ENCODE measurements at regions not wholly inside any gene's neighbourhood (a gene's known extent, or its start where the extent isn't known, plus 50 kb on each side); places are given as distances from the start of the nearest gene placed in this dataset.

DNA sequence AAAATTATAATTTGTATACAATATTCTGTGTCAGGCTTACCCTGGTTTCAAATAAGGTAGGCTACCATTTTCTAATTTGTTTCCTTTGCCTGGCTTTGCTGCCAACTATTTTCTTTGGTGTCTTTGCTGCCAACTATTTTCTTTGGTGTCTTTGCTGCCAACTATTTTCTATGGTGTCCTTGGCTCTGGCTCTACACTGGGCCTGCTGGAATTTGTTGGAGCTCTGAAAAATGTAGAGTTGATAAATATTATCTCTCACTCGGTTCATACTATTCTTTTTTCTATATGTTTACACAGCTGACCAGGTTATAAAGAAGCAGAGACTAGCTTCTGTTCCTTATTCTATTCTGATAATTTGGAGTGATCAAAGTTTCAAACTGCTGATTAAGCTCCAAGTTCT, 768.0 kb upstream of the PHF14 start:
- intact Hi-C loops (cut with DNase I), result no loop called here
- no peak for DNase-seq

DNA sequence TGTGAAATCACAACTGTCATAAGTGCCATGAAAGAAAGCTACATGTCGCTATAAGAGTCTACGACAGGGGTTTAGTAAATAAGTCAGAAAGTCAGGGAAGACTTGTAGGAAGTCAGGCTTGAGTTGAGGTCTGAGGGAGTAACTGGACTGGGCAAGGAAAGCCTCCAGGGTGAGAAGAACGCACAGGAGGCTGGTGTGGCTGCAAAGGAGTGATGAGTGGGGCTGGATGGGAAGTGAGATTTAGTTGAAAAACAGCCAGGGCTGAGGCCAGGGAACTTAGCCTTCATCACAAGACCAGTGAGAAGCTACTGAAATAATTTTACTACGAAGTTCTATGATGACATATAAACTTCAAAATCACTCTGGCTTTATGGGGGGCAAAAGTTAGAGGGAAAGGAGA, 763.7 kb upstream of the PHF14 start:
- peak in 1 of 10 donors; percentile 12 for DNase-seq
- intact Hi-C loops (cut with DNase I), result no loop called here

DNA sequence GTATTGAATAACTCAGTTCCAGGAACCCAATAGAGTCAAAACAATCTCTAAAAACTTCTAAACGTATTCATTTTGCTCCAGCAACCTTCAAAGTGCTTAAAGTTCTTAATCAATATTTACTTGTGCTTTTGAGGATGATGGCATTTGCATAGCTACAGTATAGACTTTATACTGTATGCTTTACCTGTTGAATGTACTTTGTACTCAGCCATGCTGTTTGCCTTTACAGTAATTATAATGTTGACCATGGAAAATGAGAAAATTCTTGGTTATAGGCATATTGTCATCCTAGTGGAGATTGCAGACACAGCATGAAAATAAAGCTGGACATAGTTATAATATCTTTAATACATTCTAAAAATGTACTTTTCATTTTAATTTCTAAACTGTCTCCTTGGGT, 762.7 kb upstream of the PHF14 start:
- DNase-seq, result no peak
- intact Hi-C loops (cut with DNase I), result no loop called here

DNA sequence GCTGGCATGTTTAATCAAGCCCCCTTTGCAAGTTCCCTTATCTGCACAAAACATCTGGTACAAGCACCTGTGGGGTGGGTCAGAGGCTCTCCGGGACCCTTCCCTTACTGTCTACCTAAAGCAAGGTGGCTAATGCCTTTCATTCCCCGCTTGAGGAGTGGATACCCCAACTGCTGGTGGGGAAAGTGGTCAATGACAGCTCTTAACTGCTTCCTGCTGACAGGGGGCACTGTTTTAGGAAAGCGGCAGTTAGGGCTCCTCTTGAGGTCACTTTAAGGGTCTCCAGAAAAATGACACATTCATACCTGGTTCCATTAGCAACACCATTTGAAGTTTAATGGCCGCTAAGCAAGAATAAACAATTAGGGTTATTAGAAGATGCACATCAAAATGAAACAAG, 761.8 kb upstream of the PHF14 start:
- intact Hi-C loops (cut with DNase I), result no loop called here
- DNase-seq, result no peak

DNA sequence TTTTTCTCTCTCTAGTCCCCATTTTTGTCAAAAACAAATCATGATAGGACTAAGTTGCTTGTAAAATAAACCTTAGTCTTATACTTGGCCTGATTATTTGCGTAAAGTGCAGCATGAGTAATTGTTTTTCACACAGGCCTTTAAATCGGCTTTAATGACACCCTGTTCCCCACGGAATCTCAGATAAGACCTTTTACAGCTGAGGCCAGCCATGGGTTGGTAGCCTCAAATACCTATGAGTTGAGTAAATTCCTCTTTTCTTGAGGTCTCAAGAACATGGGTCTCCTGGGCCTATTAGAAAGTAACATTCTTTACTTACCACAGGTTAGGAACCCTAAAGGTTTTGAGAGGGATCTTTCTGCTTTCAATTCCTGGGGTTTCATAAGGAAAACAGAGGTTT, 761.0 kb upstream of the PHF14 start:
- intact Hi-C loops (cut with DNase I), result no loop called here
- no peak for DNase-seq

DNA sequence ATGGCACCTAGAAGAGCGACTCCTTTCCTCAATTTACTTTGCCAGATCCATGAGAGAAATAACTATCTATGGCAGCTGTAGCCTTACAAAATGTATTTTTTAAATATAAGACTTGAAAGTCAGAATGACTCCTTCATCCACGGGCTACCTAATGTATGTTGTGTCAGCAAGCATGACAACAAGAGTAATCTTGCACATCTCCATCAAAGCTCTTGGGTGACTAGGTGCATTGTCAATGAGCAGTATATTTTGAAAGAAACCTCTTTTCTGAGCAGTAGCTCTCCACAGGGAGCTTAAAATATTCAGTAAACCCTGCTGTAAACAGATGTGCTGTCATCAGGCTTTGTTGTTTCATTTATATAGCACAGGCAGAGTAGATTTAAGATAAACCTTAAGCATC, 757.2 kb upstream of the PHF14 start:
- intact Hi-C loops (cut with DNase I), result no loop called here
- no peak for DNase-seq

DNA sequence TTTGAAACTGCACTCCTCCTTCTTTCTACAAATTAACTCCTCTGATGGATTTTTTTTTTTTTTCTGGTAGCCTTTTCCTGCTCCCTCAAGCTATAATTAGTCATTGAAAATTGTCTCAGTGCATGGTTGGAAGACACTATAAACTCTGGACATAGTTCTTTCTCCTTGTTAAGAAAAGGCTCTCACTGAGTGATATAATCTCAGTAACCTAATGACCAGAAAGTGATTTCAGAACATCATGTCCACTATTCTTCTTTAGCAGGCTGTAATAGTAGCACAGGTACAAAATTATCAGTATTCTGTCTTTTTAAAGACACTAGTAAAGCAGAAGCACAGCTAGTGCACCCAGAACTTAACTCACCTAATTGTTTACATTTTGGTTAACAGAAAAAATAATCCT, 752.6 kb upstream of the PHF14 start:
- no peak for DNase-seq
- intact Hi-C loops (cut with DNase I), result no loop called here

DNA sequence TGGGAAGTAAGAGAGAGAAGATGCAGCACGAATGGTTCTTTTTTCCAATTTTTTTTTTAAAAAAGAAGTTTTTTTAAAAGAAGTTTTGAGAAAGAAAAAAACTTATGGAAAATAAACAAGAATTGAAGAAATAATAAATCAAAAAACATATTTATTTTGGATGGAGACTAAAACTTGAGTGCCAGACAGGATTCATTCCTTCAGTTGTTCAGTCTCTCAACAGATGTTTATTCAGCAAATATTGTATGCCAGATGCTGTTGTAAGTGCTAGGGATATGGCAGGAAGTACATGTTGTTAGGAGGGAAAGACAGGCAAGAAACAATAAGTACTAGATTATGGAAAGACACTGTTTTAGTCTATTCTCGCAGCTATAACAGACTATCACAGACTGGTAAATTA, 750.7 kb upstream of the PHF14 start:
- intact Hi-C loops (cut with DNase I), result no loop called here
- DNase-seq, result no peak

DNA sequence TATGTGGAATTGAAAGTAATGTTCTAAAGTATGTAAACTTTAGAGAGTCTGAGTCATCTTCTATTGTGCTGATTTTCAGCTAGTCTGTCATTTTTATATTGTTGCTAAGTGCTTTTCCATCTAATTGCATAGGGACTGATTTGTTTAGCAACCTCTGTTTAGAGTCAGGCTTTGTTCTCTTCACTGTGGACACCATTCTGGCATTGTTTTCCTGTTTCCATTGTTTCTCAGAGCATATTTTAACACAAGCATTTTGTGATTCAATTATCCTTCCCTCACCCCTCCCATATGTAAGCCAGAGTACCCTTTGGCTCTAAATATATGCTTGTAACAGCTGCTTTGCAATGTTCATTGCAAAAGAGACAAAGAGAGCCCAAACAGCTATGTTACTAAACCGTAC, 748.4 kb upstream of the PHF14 start:
- intact Hi-C loops (cut with DNase I), result no loop called here
- DNase-seq, result no peak

DNA sequence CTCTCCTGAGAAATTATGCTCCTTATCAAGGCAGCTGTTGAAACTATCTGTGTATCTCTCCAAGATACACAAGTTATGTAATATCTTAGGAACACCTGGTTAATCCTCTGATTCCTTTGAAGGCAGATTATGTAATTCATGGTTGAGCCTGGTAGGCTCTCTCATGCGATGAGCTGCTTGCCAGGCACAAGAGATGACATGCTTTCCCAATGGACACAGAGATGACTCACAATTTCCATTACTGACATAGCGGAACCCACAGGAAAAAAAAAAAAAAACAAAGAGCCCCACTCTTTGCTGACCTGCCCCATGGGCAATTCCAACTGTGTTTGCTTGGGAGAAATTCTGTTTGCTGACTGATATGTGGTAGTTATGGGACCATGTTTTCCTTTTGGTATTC, 736.4 kb upstream of the PHF14 start:
- intact Hi-C loops (cut with DNase I), result no loop called here
- no peak for DNase-seq

DNA sequence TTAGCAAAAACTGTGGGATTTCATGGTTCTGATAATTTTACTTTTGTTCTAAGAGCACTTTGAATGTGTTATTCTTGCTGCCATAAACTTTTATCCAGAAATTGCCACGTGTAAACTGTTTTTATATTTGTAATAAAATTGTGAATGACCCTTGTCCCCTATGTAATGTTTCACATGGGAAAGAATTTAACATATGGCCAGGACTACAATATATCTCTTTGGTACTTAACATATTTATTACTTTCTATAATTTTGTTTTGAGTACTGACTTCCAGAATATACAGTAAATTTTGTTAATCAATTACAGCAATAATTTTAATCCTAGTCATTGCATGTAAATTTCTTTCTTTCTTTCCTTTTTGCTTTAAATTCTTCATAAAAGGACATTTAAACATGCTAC, 735.0 kb upstream of the PHF14 start:
- intact Hi-C loops (cut with DNase I), result no loop called here
- no peak for DNase-seq

DNA sequence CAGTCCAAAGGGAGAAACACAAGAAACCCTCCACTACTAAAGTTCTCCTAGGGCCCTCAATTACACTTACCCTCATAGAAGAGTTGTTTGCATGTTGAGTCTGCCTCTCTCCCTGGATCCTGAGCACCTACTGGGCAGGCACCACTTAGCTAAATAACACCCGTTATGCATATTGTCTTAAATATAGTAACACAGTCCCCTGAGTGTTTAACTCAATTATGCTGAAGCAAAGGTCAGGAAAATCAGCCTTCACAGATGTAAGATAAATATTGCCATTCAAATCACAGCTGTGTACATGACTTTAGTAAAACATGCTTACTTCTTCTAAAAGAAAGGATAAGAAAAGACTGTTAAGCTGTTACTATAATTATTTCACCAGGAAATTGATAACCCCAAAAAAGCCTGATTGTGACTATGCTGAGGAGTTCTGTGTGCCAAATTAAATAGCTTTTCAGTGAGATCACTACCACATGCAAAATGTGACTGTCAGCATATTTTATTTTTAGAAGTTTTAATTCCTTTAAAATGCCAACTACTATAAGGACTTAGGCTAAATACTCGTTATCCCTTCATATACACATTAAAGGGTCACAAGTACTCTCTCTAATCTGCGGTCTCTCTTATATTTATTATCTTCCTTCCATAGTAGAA, 733.9 kb upstream of the PHF14 start:
- intact Hi-C loops (cut with DNase I), result no loop called here
- no peak for DNase-seq

DNA sequence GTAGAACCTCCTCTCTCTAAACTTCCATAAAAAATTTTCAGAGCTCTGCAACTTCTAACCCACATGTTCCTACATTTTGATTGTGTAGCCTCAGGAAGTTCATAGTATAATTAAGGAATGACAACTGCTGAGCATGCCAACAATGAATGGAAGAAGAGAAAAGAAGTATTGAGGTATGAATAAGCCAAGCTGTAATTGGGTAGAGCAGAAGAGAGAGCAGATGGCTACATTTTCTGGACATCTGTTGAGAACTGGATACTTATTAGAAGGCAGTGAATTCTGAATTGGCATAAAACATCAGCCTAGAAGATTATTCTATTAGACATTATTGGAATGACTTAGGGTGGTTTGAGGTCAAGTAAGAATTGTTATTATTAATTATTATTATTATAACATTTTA, 728.3 kb upstream of the PHF14 start:
- DNase-seq, result no peak

DNA sequence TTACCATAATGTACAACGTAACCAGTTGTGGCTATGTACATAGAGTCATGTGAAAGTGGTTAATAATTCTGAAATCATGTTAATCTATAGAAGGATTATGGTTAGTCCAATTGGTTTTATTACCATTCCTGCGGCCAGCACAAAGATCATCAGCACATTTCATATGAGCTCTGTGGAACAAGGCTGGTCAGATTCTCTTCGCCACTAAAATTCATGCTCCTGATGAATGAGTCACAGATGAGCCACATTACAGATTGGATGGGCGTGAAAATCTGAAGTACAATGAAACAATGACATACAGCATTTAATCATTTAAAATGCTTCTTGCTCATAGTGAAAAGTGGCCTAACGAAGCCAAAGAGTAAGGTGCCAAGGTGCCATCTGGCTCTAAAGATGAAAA, 716.2 kb upstream of the PHF14 start:
- DNase-seq, result no peak
- intact Hi-C loops (cut with DNase I), result no loop called here

More for the DNA sequence above, 728.3 kb upstream of the PHF14 start:
- intact Hi-C loops (cut with DNase I), result no loop called here

DNA sequence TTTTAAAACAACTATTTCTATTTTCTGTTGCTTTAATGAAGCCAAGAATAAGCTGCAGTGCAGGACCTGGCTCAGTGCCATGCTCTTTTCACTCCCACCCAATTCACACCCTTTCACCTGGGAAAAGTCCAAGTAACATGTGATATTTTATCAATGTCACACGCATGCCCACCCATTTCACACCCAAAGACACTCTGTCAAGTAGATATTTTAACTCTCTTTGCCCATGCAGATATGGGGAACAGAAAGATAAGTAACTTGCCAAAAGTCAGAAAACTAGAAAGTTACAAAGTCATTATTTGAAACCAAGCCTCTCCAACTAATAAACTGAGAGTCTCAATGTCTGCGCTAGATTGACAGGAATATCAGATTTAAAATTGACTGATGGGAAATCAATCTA, 706.7 kb upstream of the PHF14 start:
- intact Hi-C loops (cut with DNase I), result no loop called here

DNA sequence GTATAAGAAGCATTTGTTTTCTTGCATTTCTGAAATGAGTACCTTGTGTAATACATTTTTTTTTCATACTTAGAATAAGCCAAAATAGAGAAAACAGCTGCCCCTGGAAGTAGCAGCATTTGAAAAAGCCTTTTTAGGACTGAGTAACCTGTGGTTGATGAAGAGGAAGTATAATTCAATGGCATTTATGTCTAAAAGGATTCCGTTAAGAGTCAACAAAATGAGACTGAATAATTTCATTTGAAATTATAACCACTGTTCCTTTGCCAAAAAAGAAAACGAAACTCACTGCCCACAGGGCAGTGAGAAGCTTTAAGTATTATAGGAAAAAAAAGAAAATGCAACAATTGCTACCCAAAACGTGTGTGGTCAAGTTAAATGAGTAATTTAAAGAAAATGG, 705.6 kb upstream of the PHF14 start:
- DNase-seq, result no peak
- intact Hi-C loops (cut with DNase I), result no loop called here

More for the DNA sequence above, 706.7 kb upstream of the PHF14 start:
- peak in 1 of 10 donors; percentile 28 for DNase-seq

DNA sequence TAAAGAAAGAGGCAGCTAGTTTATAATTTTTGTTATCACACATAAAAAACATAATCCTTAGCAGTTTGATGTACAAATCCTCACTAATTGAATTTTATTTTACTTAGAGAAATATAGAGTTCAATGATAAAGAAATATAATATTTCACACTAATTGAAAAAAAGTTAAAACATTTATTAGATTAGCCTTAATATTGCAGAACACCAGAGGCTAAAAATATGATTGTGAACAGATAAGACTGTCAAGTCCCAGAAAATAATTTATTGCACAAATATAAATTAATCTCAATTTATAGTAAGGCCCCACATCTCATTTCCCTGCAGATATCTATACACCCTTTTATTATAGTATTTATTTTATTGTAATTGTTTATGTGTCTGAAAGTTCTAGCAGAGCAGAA, 690.8 kb upstream of the PHF14 start:
- DNase-seq, result no peak

DNA sequence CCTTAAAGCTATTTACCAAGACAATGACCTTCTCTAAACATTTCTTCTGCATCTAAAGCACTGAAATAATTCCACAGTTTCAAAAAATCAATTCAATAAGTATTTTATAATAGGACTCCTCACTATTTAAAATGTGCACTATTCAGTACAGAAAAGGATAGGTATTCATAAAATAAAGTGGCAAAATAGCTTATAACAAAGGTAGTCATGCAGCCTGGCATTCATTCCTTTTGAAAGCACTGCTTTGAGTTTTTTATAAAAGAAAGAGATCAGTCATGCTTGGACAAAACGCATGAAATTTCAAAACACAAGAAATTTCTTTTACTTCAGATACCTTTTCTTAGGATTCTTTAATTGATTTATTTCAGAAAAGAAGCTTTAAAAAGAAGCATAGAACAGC, 689.7 kb upstream of the PHF14 start:
- intact Hi-C loops (cut with DNase I), result no loop called here
- no peak for DNase-seq

More for the DNA sequence above, 690.8 kb upstream of the PHF14 start:
- intact Hi-C loops (cut with DNase I), result no loop called here

DNA sequence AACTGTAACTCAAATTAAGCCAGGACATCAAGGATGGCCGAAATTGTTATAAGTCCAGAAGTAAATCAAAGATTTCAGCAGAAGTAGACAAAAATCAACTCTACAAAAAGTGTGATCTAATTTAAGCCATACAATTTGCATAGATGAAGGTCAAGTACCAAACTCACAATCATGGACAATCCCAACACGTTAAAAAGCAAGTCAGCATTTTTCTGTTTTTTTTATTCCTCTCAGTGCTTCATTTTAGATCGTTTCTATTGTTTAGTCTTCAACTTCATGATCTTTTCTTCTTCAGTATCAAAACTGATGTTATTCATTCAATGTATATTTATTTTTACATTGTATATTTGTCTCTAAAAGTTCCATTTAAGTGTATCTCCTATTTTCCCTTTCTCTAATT, 674.3 kb upstream of the PHF14 start:
- intact Hi-C loops (cut with DNase I), result no loop called here
- no peak for DNase-seq

DNA sequence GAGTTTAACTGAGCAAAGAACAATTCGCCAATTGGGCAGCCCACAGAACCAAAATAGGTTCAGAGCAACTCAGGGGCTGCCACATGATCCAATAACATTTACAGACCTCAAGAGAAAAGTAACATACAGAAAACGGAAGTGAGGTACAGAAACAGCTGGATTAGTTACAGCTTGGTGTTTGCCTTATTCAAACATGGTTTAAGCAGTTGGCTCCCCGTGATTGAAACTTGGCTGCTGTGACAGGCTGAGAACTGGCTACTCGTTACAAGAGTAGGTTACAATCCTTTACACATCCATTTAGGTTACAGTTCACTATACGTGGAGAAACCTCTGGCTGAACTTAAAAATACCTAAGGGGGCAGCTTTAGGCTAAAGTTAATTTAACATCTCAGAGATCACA, 673.1 kb upstream of the PHF14 start:
- intact Hi-C loops (cut with DNase I), result no loop called here
- peak in 1 of 10 donors; percentile 24 for DNase-seq

DNA sequence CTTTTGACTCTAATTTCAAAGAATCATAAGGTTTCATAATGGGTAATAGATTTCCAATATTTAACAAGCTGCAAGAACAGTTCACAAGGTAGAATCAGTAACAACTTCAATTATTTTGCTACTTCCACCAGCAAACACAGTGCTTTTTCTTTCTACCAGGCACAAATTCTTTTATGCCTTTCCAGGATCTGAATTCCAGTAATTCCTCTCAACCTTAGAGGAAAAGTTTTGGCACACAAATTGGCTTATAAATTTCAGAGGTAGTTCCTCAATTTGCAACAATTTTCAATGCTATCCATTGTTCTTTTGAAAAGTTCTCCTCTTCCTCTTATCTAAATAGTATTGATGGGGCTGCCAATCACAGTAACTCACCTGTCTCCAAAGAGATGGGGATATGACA, 665.4 kb upstream of the PHF14 start:
- intact Hi-C loops (cut with DNase I), result no loop called here
- no peak for DNase-seq

DNA sequence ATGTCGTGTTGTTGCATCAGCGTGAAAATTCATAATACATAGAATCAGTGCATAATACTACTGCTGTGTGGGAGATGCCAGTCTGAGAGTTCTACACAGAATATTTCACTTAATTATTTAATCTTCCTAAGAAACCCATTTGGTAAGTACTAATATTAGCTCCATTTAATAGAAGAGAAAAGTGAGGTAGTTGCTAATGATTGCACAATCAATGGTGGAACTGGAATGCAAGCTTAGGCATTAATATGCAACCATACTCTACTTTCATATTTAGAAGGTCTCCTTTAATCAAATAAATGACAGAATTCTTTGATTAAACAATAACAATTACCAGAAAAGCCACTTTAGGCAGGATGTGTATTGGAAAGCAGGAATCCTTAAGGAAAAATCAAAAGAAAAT, 660.7 kb upstream of the PHF14 start:
- intact Hi-C loops (cut with DNase I), result no loop called here
- DNase-seq, result no peak

DNA sequence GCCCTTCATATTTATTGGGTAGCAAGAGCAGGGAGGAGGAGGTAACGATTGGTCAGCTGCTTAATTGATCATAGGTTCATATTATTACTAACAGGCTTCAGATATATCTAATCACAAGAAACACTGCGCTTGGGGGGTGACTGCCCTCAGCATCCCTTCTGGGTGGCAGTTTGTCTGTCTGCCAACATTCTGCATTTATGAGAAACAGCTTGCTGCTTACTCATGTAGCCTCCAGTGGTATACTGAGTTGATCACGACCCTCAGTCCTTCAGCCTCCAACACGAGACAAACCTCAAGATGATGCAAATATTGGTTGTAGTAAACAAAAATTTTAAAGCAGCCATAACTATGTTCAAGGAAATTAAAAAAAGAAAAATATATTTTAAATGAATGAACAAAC, 657.8 kb upstream of the PHF14 start:
- DNase-seq, result no peak
- intact Hi-C loops (cut with DNase I), result no loop called here
